RPMI7951 (cell line): ENCODE measurements at regions not wholly inside any gene's neighbourhood (a gene's known extent, or its start where the extent isn't known, plus 50 kb on each side); places are given as distances from the start of the nearest gene placed in this dataset.
A peak's percentile ranks its signal among the peaks of the same experiment; 100 is the strongest.
"Not testable (repeated sequence)": the region's sequence is repeated elsewhere in the genome, so short reads cannot be mapped to it uniquely, and the experiment has no call there.

Source experiments
- DNase-seq: peaks from one replicate; pipeline ENCODE4 v3.0.0-alpha.2; 2012; ENCODE audit warnings: low read depth

DNA sequence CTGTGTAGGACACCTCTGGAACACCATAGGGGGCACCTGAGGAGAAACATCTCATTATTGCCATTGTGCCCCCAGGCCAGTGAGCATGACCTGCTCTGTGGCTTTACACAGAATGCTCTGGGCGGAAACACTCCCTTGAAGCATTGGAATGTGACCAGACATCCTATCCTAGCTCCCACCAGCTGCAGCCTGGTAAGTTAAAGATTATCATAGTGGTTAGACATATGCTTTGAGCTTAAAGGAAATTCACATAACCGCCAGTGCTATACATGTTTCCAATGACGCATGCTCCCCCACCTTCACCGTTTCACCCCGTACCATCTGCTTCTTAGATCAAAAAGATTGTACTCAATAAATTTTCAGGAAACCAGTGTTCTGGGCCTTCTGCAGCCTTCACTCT is 217.7 kb upstream of the CENPE start:
- DNase-seq, result no peak

DNA sequence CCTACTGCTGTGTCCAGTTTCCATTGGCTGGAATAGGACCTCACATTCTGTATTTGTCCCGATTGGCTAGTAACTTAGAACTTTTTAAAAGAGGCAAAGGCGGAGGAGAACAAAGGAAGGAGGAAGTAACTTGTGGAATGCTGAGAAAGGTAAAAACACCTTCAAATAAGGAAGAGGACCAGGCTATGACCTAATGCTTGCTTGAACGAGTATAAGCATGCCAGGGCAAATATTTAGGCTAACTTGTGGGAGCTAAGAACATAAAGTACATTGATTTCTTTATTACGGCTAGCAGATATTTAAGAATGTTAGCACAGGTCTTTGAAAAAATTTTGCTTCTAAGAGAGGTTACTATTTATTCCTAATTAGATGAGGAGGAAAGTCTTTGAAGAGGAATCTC is 214.5 kb upstream of the CENPE start:
- DNase-seq, result not testable (repeated sequence)

DNA sequence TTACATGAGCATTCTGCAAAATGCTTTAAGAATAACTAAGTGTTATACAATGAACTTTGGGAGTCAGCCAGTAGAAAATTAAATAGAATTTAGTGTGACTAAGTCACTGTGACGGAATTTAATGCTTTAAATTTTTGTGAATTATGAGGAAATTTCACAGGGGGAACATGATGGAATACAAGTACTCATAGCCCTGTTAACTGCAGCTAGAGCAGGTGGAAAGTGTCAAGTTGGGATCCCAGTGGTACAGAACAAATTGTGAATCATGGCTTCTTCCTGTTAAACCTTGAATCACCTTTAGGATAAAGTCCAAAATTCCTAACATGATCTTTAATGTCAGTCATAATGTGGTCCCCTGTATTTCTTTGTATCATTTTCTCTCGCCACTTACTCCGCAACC is 212.2 kb upstream of the CENPE start:
- DNase-seq, result no peak

DNA sequence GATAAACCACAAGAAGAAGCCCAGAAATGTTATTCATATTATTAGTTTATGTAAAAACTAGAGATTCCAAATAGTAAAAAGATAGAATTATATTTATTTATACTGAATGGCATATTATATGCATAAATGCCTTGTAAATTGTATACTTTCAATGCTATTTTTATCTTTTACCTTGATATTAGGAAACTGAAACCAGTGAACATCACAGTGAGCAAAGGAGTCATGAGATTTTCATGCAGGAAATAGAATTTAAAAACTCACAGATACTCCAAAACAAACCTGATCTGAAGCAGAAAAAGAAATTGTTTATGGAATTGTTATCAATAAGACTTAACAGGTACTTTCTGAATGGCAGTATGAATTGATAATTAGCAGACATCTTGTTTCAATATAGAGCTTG is 207.3 kb upstream of the CENPE start:
- no peak for DNase-seq

GRCh38 chr4:103403619-103404018 is 205.5 kb upstream of the CENPE start:
- no peak for DNase-seq

DNA sequence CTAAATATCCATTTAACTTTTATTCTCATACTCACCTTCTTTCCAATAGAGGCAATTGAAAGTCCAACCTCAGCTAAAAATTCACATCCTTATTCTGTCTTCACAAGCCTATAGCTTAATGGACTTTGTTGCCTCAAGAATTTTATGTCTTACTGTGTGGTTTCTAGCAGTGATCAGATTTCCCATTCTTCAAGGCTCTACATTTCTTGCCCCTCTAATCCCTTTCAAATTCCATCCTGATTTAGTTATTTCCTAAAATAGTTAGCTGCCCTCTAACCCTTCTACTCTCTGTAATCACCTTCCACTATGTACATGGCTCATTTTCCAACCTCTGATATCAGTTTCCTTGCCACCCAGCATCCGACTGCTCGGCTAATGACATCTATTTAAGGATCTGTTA is 204.1 kb upstream of the CENPE start:
- no peak for DNase-seq

- DNase-seq, result peak; percentile 1
These were observed 202.3 kb upstream of the CENPE start for GRCh38 chr4:103400405-103400804.

DNA sequence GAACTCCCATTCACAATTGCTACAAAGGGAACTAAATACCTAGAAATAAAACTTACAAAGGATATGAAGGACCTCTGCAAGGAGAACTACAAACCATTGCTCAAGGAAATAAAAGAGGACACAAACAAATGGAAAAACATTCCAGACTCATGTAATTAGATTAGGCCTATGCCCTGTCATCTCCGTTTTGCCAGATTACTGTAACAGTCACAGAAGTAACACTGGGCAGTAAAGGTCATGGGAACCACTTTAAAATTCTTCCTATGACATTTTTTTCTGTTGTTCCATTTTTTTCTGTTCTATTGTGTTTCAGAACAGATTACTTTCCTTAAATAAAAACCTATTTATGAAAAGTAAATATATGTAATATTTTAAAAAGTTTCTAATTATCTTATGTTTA is 199.4 kb upstream of the CENPE start:
- DNase-seq, result no peak

DNA sequence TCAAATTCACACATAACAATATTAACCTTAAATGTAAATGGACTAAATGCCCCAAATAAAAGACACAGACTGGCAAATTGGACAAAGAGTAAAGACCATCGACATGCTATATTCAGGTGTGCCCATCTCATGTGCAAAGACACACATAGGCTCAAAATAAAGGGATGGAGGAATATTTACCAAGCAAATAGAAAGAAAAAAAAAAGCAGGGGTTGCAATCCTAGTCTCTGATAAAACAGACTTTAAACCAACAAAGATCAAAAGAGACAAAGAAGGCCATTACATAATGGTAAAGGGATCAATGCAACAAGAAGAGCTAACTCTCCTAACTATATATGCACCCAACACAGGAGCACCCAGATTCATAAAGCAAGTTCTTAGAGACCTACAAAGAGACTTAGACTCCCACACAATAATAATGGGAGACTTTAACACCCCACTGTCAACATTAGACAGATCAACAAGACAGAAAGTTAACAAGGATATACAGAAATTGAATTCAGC is 189.4 kb upstream of the CENPE start:
- DNase-seq, result not testable (repeated sequence)

DNA sequence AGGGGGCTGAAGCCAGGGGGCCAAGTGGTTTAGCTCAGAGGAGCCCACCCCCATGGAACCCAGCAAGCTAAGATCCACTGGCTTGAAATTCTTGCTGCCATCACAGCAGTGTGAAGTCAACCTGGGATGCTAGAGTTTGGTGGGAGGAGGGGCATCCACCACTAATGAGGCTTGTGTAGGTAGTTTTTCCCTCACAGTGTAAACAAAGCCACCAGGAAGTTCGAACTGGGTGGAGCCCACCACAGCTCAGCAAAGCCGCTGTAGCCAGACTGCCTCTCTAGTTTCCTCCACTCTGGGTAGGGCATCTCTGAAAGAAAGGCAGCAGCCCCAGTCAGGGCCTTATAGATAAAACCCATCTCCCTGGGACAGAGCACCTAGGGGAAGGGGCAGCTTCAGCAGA is 187.4 kb upstream of the CENPE start:
- not testable (repeated sequence) for DNase-seq

DNA sequence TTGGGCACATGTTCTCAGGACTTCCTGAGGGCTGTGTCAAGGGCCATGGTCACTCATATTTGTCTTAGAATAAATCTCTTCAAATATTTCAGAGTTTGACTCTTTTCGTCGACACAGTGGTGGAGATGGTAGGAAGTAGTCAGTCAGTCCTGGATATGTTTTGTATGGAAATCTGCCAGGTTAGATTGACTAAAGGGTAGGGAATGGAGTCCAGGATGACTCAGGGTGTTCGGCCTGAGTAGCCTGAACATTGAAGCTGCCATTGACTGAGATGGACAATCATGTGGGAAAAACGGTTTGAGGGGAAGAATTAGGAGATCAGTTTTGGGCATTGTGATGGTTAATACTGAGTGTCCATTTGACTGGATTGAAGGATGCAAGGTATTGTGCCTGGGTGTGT is 177.1 kb upstream of the CENPE start:
- DNase-seq, result peak; percentile 35

DNA sequence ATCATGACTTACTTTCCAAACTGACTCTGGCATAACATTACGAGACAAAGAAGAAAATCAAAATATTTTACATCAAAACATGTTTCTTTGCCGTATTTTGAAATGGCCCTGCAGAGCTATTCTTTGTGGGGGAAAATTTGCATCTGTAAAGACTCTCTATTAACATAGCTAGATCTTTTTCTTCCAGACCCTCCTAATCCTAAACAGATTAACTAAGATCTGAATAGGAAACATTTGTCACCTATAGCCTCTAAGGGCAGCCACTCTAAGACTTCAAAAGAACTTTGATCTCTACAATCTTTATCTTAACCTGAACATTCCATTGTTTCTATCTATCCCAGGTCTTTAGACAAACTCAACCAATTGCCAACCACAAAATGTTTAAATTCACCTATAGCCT is 176.6 kb upstream of the CENPE start:
- DNase-seq, result no peak

GRCh38 chr4:103374306-103374705 is 176.2 kb upstream of the CENPE start:
- DNase-seq, result no peak

GRCh38 chr4:103372002-103372558 is 173.9 kb upstream of the CENPE start:
- no peak for DNase-seq

GRCh38 chr4:103370336-103370735 is 172.2 kb upstream of the CENPE start:
- DNase-seq, result no peak

GRCh38 chr4:103365285-103365684 is 167.1 kb upstream of the CENPE start:
- DNase-seq, result no peak

GRCh38 chr4:103364083-103364482 is 165.9 kb upstream of the CENPE start:
- DNase-seq, result no peak

GRCh38 chr4:103361926-103362325 is 163.8 kb upstream of the CENPE start:
- DNase-seq, result no peak

GRCh38 chr4:103359900-103360299 is 161.8 kb upstream of the CENPE start:
- DNase-seq, result no peak

DNA sequence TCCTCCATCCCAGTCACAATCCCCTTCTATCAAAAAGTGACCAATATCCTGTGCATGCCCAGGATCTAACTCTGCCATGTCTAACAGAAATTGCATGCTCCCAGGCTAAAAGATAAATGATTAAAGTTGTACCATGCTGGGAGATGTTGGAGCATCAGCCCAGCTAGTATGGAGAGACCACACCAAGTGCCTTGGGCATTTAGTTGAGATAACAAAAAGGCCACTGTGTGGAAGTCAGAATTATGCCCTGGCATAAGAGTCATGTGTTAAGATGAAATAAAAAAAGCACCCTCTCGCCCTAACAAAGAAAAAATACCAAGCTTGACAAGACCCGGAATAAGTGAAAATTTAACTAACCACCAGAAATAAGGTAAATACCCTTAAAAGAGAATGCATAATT is 155.9 kb upstream of the CENPE start:
- no peak for DNase-seq

- no peak for DNase-seq
These were observed 131.5 kb upstream of the CENPE start for GRCh38 chr4:103329642-103330041.

- no peak for DNase-seq
These were observed 126.7 kb upstream of the CENPE start for GRCh38 chr4:103324811-103325210.

- DNase-seq, result no peak
These were observed 120.2 kb upstream of the CENPE start for GRCh38 chr4:103318327-103318726.

GRCh38 chr4:103308248-103308561 is 110.1 kb upstream of the CENPE start:
- DNase-seq, result no peak
